GM23248 (cell line): ENCODE measurements at regions not wholly inside any gene's neighbourhood (a gene's known extent, or its start where the extent isn't known, plus 50 kb on each side); places are given as distances from the start of the nearest gene placed in this dataset.

Source experiments
- EZH2 ChIP-seq: fragments of 200-600 bp; sonication (generic); IDR thresholded peaks from 2 replicates; pipeline ENCODE4 v1.6.1; 2018; ENCODE audit warnings: antibody characterized with exemption, mild to moderate bottlenecking; ENCODE audit not compliant: insufficient read depth, poor library complexity, severe bottlenecking
- EZH2phosphoT487 ChIP-seq: fragments of 200-600 bp; sonication (generic); IDR thresholded peaks from 2 replicates; pipeline ENCODE4 v1.6.1; 2018; ENCODE audit warnings: antibody characterized with exemption, moderate library complexity, mild to moderate bottlenecking, low read depth; ENCODE audit not compliant: insufficient read depth

GRCh38 chr4:141339966-141340365 is 119.3 kb downstream of the ZNF330 start:
- TF ChIP-seq EZH2 = no peak
- TF ChIP-seq EZH2phosphoT487 = no peak
